ENCODE measurements at regions not wholly inside any gene's neighbourhood (a gene's known extent, or its start where the extent isn't known, plus 50 kb on each side); places are given as distances from the start of the nearest gene placed in this dataset.
"Not testable (repeated sequence)": the region's sequence is repeated elsewhere in the genome, so short reads cannot be mapped to it uniquely, and the experiment has no call there.

GRCh38 chr12:131227641-131228040 is 273.9 kb downstream of the ADGRD1 start:
- H3K4me3 ChIP-seq (ENCODE audit: low read depth, low read length); H3K36me3 ChIP-seq (ENCODE audit: control insufficient read depth, insufficient read depth, low read length); H3K9me3 ChIP-seq (ENCODE audit: control insufficient read depth, insufficient read depth, low read length); DNase-seq (ENCODE audit: low read depth in 4 of 6, low spot score in 6 of 6); H3K27ac ChIP-seq (ENCODE audit: low read depth, low read length); H3K27me3 ChIP-seq (ENCODE audit: control insufficient read depth, insufficient read depth, low read length): not testable (repeated sequence)
- WGBS (ENCODE audit: insufficient coverage), result 99% methylated on average over 10 of the region's 22 CpGs
- H3K4me1 ChIP-seq (ENCODE audit: control insufficient read depth, insufficient read depth, low read length), result peaks cover 38% of the 10 kb centered on the region

- peaks cover 24% of the 10 kb centered on the region for H3K4me1 ChIP-seq (ENCODE audit: control insufficient read depth, insufficient read depth, low read length)
- no CpG with 5 or more reads among the region's 7 CpGs for WGBS (ENCODE audit: insufficient coverage)
- H3K36me3 ChIP-seq (ENCODE audit: control insufficient read depth, insufficient read depth, low read length); H3K27ac ChIP-seq (ENCODE audit: low read depth, low read length); H3K4me3 ChIP-seq (ENCODE audit: low read depth, low read length); H3K9me3 ChIP-seq (ENCODE audit: control insufficient read depth, insufficient read depth, low read length); H3K27me3 ChIP-seq (ENCODE audit: control insufficient read depth, insufficient read depth, low read length); DNase-seq (ENCODE audit: low read depth in 4 of 6, low spot score in 6 of 6): not testable (repeated sequence)
These were observed 275.3 kb downstream of the ADGRD1 start for GRCh38 chr12:131229079-131229425.

GRCh38 chr12:131229426-131230339 is 276.0 kb downstream of the ADGRD1 start:
- H3K4me3 ChIP-seq (ENCODE audit: low read depth, low read length), result no peak overlapping the region
- H3K36me3 ChIP-seq (ENCODE audit: control insufficient read depth, insufficient read depth, low read length), result no peaks in the 10 kb centered on the region
- no peaks in the 10 kb centered on the region for H3K9me3 ChIP-seq (ENCODE audit: control insufficient read depth, insufficient read depth, low read length)
- H3K4me1 ChIP-seq (ENCODE audit: control insufficient read depth, insufficient read depth, low read length), result peaks cover 27% of the 10 kb centered on the region
- peak in 1 of 6 donors; percentile 40 for DNase-seq (ENCODE audit: low read depth in 4 of 6, low spot score in 6 of 6)
- no peaks in the 10 kb centered on the region for H3K27me3 ChIP-seq (ENCODE audit: control insufficient read depth, insufficient read depth, low read length)
- 40% methylated on average over 11 of the region's 17 CpGs for WGBS (ENCODE audit: insufficient coverage)
- H3K27ac ChIP-seq (ENCODE audit: low read depth, low read length), result no peak overlapping the region

- Histone ChIP-seq H3K4me1 (ENCODE audit: control insufficient read depth, insufficient read depth, low read length) (peaks cover 27% of the 10 kb centered on the region), H3K36me3 (ENCODE audit: control insufficient read depth, insufficient read depth, low read length) (no peaks in the 10 kb centered on the region), H3K9me3 (ENCODE audit: control insufficient read depth, insufficient read depth, low read length) (no peaks in the 10 kb centered on the region), H3K4me3 (ENCODE audit: low read depth, low read length) (no peak overlapping the region), H3K27me3 (ENCODE audit: control insufficient read depth, insufficient read depth, low read length) (no peaks in the 10 kb centered on the region), H3K27ac (ENCODE audit: low read depth, low read length) (no peak overlapping the region)
- 66% methylated on average over 11 of the region's 17 CpGs for WGBS (ENCODE audit: insufficient coverage)
- DNase-seq (ENCODE audit: low read depth in 4 of 6, low spot score in 6 of 6), result no peak
These were observed 276.8 kb downstream of the ADGRD1 start for GRCh38 chr12:131230340-131231031.

GRCh38 chr12:131231032-131231980 is 277.6 kb downstream of the ADGRD1 start:
- Histone ChIP-seq H3K4me3 (ENCODE audit: low read depth, low read length) (no peak overlapping the region), H3K36me3 (ENCODE audit: control insufficient read depth, insufficient read depth, low read length) (no peaks in the 10 kb centered on the region), H3K4me1 (ENCODE audit: control insufficient read depth, insufficient read depth, low read length) (peaks cover 33% of the 10 kb centered on the region), H3K27ac (ENCODE audit: low read depth, low read length) (no peak overlapping the region), H3K9me3 (ENCODE audit: control insufficient read depth, insufficient read depth, low read length) (no peaks in the 10 kb centered on the region), H3K27me3 (ENCODE audit: control insufficient read depth, insufficient read depth, low read length) (no peaks in the 10 kb centered on the region)
- no peak for DNase-seq (ENCODE audit: low read depth in 4 of 6, low spot score in 6 of 6)
- WGBS (ENCODE audit: insufficient coverage), result 71% methylated on average over 20 of the region's 23 CpGs

- WGBS (ENCODE audit: insufficient coverage), result 100% methylated on average over 2 of the region's 5 CpGs
- H3K4me3 ChIP-seq (ENCODE audit: low read depth, low read length), result no peak overlapping the region
- H3K36me3 ChIP-seq (ENCODE audit: control insufficient read depth, insufficient read depth, low read length), result no peaks in the 10 kb centered on the region
- peaks cover 26% of the 10 kb centered on the region for H3K4me1 ChIP-seq (ENCODE audit: control insufficient read depth, insufficient read depth, low read length)
- no peaks in the 10 kb centered on the region for H3K27me3 ChIP-seq (ENCODE audit: control insufficient read depth, insufficient read depth, low read length)
- H3K27ac ChIP-seq (ENCODE audit: low read depth, low read length), result no peak overlapping the region
- DNase-seq (ENCODE audit: low read depth in 4 of 6, low spot score in 6 of 6), result no peak
- no peaks in the 10 kb centered on the region for H3K9me3 ChIP-seq (ENCODE audit: control insufficient read depth, insufficient read depth, low read length)
These were observed 278.3 kb downstream of the ADGRD1 start for GRCh38 chr12:131232036-131232435.

- H3K27ac ChIP-seq (ENCODE audit: low read depth, low read length); H3K36me3 ChIP-seq (ENCODE audit: control insufficient read depth, insufficient read depth, low read length); H3K4me3 ChIP-seq (ENCODE audit: low read depth, low read length); H3K27me3 ChIP-seq (ENCODE audit: control insufficient read depth, insufficient read depth, low read length); DNase-seq (ENCODE audit: low read depth in 4 of 6, low spot score in 6 of 6); H3K9me3 ChIP-seq (ENCODE audit: control insufficient read depth, insufficient read depth, low read length): not testable (repeated sequence)
- H3K4me1 ChIP-seq (ENCODE audit: control insufficient read depth, insufficient read depth, low read length), result peaks cover 26% of the 10 kb centered on the region
- WGBS (ENCODE audit: insufficient coverage), result 96% methylated on average over 9 of the region's 14 CpGs
These were observed 279.2 kb downstream of the ADGRD1 start for GRCh38 chr12:131232872-131233271.

- H3K4me3 ChIP-seq (ENCODE audit: low read depth, low read length); H3K9me3 ChIP-seq (ENCODE audit: control insufficient read depth, insufficient read depth, low read length); H3K27me3 ChIP-seq (ENCODE audit: control insufficient read depth, insufficient read depth, low read length); H3K36me3 ChIP-seq (ENCODE audit: control insufficient read depth, insufficient read depth, low read length); H3K27ac ChIP-seq (ENCODE audit: low read depth, low read length): not testable (repeated sequence)
- DNase-seq (ENCODE audit: low read depth in 4 of 6, low spot score in 6 of 6), result peak in 2 of 6 donors; percentile 37 to 64
- peaks cover 22% of the 10 kb centered on the region for H3K4me1 ChIP-seq (ENCODE audit: control insufficient read depth, insufficient read depth, low read length)
- WGBS (ENCODE audit: insufficient coverage), result 69% methylated on average over 9 of the region's 16 CpGs
These were observed 280.4 kb downstream of the ADGRD1 start for GRCh38 chr12:131233850-131234789.
